ENCODE measurements at regions not wholly inside any gene's neighbourhood (a gene's known extent, or its start where the extent isn't known, plus 50 kb on each side); places are given as distances from the start of the nearest gene placed in this dataset.

- no peak for ATAC-seq
- intact Hi-C loops (cut with DNase I): no loop called here
These were observed 87.1 kb upstream of the KCNA1 start for GRCh38 chr12:4822572-4822971.

GRCh38 chr12:4824380-4824779 is 85.3 kb upstream of the KCNA1 start:
- DNase-seq (no peak), ATAC-seq (no peak)
- H3K9me3 ChIP-seq: no peaks in the 10 kb centered on the region
- H3K27me3 ChIP-seq: no peaks in the 10 kb centered on the region
- no peak overlapping the region for H3K4me3 ChIP-seq
- TF ChIP-seq, protein P1, sequence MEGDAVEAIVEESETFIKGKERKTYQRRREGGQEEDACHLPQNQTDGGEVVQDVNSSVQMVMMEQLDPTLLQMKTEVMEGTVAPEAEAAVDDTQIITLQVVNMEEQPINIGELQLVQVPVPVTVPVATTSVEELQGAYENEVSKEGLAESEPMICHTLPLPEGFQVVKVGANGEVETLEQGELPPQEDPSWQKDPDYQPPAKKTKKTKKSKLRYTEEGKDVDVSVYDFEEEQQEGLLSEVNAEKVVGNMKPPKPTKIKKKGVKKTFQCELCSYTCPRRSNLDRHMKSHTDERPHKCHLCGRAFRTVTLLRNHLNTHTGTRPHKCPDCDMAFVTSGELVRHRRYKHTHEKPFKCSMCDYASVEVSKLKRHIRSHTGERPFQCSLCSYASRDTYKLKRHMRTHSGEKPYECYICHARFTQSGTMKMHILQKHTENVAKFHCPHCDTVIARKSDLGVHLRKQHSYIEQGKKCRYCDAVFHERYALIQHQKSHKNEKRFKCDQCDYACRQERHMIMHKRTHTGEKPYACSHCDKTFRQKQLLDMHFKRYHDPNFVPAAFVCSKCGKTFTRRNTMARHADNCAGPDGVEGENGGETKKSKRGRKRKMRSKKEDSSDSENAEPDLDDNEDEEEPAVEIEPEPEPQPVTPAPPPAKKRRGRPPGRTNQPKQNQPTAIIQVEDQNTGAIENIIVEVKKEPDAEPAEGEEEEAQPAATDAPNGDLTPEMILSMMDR (IDR thresholded peaks at IDR 0.05): no peak
- intact Hi-C loops (cut with DNase I): no loop called here
- H3K27ac ChIP-seq: no peak overlapping the region
- no peaks in the 10 kb centered on the region for H3K4me1 ChIP-seq
- no peaks in the 10 kb centered on the region for H3K36me3 ChIP-seq

More at GRCh38 chr12:4822572-4822971, 87.1 kb upstream of the KCNA1 start:
- H3K9me3 ChIP-seq: no peaks in the 10 kb centered on the region
- H3K36me3 ChIP-seq: no peaks in the 10 kb centered on the region
- TF ChIP-seq, protein P1 (IDR thresholded peaks at IDR 0.05): no peak
- H3K4me1 ChIP-seq: no peaks in the 10 kb centered on the region
- DNase-seq: no peak
- no peak overlapping the region for H3K4me3 ChIP-seq
- H3K27ac ChIP-seq: no peak overlapping the region
- H3K27me3 ChIP-seq: peaks cover 5% of the 10 kb centered on the region

GRCh38 chr12:4825011-4825858 is 84.5 kb upstream of the KCNA1 start:
- intact Hi-C loops (cut with DNase I): no loop called here
- Histone ChIP-seq H3K4me3 (no peak overlapping the region), H3K27ac (no peak overlapping the region), H3K27me3 (peaks cover 5% of the 10 kb centered on the region), H3K36me3 (no peaks in the 10 kb centered on the region), H3K9me3 (no peaks in the 10 kb centered on the region), H3K4me1 (no peaks in the 10 kb centered on the region)
- no peak for DNase-seq
- TF ChIP-seq, protein P1 (IDR thresholded peaks at IDR 0.05): no peak
- ATAC-seq: no peak

DNA sequence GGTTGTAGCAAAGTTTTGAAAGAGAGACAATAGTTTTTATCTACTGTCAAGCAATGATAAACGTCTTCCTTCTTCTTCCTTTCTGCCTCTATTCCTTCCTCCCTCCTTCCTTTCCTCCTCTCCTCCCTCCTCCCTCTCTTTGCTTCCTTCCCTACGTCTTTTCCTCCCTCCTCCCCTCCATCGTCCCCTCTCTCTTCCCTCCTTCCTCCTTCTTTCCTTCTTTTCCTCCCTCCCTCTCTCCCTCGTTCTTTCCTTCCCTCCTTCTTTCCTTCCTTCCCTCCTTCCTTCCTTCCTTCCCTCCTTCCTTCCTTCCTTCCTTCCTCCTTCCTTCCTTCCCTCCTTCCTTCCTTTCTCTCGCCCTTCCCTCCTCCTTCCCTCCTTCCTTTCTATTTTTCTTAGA is 82.8 kb upstream of the KCNA1 start:
- Histone ChIP-seq H3K27me3 (peaks cover 15% of the 10 kb centered on the region), H3K9me3 (no peaks in the 10 kb centered on the region), H3K4me1 (no peaks in the 10 kb centered on the region), H3K27ac (no peak overlapping the region), H3K4me3 (no peak overlapping the region), H3K36me3 (no peaks in the 10 kb centered on the region)
- intact Hi-C loops (cut with DNase I): no loop called here
- TF ChIP-seq, protein P1 (IDR thresholded peaks at IDR 0.05): no peak
- ATAC-seq (no peak), DNase-seq (no peak)

DNA sequence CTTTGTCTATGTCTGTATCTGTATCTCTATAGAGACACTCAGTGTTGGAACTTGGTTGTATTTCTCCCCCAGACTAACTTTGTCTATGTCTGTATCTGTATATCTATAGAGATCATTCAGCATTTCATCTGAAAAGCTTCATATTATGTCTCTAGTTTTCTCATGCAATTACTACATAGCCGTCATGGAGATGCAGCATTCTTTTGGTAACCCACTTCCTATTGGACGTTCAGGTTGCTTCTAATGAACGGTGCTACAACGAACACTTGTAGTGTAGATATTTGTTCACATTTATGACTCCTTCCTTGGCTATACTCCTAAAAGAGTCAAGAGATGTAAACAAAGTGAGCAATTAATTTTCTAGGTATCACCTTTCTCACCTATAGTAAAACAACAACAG is 81.5 kb upstream of the KCNA1 start:
- H3K27ac ChIP-seq: no peak overlapping the region
- H3K36me3 ChIP-seq: no peaks in the 10 kb centered on the region
- intact Hi-C loops (cut with DNase I): no loop called here
- TF ChIP-seq, protein P1 (IDR thresholded peaks at IDR 0.05): no peak
- no peaks in the 10 kb centered on the region for H3K9me3 ChIP-seq
- no peaks in the 10 kb centered on the region for H3K4me1 ChIP-seq
- H3K27me3 ChIP-seq: peaks cover 15% of the 10 kb centered on the region
- no peak for ATAC-seq
- H3K4me3 ChIP-seq: no peak overlapping the region
- no peak for DNase-seq
